ENCODE measurements at regions not wholly inside any gene's neighbourhood (a gene's known extent, or its start where the extent isn't known, plus 50 kb on each side); places are given as distances from the start of the nearest gene placed in this dataset.

DNA sequence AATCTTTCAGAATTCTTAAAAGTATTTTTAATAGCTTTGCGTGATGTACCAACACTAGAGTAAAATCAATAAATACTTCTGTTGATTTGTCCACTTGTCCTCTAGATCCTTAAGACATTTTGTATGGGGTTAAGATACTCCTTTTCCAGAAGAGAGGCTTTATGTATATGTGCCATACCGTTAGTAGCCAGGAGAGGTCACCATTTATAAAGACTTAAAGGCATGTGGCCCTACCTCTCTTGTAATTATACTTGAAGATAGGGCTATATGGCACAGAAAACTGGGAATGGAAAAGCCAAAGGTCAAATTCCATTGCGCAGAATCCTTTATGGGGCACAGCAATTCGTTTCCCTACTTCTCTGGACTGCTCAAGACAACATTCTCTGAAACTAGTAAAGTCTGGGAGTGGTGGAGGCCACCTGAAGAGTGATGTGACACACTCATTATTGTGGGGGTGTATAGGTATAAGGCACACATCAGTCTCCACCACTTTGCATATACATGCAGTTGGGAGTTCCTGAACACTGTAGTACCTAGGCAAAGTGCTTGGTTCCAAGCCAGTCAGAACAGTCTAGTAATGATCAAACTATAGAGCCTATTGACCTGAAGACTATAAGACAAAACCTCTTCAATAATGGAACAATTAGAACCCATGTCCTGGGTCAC, 140.1 kb upstream of the FBXL17 start:
- TF ChIP-seq ZBED1 (IDR thresholded peaks at IDR 0.05; ENCODE audit: borderline replicate concordance) (no peak), EP300 (IDR thresholded peaks at IDR 0.05; ENCODE audit: borderline replicate concordance in 1 of 2, control insufficient read depth in 1 of 2, low read depth in 2 of 2, low read length in 2 of 2) (no peak), TAF1 (IDR thresholded peaks at IDR 0.05; ENCODE audit: borderline replicate concordance, low read depth, low read length) (no peak), POLR2A (IDR thresholded peaks at IDR 0.05; ENCODE audit: low read depth, low read length) (no peak)
- TF ChIP-seq, protein P1, sequence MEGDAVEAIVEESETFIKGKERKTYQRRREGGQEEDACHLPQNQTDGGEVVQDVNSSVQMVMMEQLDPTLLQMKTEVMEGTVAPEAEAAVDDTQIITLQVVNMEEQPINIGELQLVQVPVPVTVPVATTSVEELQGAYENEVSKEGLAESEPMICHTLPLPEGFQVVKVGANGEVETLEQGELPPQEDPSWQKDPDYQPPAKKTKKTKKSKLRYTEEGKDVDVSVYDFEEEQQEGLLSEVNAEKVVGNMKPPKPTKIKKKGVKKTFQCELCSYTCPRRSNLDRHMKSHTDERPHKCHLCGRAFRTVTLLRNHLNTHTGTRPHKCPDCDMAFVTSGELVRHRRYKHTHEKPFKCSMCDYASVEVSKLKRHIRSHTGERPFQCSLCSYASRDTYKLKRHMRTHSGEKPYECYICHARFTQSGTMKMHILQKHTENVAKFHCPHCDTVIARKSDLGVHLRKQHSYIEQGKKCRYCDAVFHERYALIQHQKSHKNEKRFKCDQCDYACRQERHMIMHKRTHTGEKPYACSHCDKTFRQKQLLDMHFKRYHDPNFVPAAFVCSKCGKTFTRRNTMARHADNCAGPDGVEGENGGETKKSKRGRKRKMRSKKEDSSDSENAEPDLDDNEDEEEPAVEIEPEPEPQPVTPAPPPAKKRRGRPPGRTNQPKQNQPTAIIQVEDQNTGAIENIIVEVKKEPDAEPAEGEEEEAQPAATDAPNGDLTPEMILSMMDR (IDR thresholded peaks at IDR 0.05 in 2 of 3, conservative IDR thresholded peaks at IDR 0.05 in 1 of 3; ENCODE audit: control insufficient read depth in 2 of 3, extremely low read depth in 1 of 3, insufficient read depth in 1 of 3, low read depth in 3 of 3, low read length in 3 of 3): peak; percentile 54 to 70 (median 69); a peak in 5 of 6 replicates
- TF ChIP-seq, protein P2, sequence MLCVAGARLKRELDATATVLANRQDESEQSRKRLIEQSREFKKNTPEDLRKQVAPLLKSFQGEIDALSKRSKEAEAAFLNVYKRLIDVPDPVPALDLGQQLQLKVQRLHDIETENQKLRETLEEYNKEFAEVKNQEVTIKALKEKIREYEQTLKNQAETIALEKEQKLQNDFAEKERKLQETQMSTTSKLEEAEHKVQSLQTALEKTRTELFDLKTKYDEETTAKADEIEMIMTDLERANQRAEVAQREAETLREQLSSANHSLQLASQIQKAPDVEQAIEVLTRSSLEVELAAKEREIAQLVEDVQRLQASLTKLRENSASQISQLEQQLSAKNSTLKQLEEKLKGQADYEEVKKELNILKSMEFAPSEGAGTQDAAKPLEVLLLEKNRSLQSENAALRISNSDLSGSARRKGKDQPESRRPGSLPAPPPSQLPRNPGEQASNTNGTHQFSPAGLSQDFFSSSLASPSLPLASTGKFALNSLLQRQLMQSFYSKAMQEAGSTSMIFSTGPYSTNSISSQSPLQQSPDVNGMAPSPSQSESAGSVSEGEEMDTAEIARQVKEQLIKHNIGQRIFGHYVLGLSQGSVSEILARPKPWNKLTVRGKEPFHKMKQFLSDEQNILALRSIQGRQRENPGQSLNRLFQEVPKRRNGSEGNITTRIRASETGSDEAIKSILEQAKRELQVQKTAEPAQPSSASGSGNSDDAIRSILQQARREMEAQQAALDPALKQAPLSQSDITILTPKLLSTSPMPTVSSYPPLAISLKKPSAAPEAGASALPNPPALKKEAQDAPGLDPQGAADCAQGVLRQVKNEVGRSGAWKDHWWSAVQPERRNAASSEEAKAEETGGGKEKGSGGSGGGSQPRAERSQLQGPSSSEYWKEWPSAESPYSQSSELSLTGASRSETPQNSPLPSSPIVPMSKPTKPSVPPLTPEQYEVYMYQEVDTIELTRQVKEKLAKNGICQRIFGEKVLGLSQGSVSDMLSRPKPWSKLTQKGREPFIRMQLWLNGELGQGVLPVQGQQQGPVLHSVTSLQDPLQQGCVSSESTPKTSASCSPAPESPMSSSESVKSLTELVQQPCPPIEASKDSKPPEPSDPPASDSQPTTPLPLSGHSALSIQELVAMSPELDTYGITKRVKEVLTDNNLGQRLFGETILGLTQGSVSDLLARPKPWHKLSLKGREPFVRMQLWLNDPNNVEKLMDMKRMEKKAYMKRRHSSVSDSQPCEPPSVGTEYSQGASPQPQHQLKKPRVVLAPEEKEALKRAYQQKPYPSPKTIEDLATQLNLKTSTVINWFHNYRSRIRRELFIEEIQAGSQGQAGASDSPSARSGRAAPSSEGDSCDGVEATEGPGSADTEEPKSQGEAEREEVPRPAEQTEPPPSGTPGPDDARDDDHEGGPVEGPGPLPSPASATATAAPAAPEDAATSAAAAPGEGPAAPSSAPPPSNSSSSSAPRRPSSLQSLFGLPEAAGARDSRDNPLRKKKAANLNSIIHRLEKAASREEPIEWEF (IDR thresholded peaks at IDR 0.05; ENCODE audit: insufficient replicate concordance, low read depth, low read length): no peak

All from GM12878 (cell line).